ENCODE measurements at regions not wholly inside any gene's neighbourhood (a gene's known extent, or its start where the extent isn't known, plus 50 kb on each side); places are given as distances from the start of the nearest gene placed in this dataset.

DNA sequence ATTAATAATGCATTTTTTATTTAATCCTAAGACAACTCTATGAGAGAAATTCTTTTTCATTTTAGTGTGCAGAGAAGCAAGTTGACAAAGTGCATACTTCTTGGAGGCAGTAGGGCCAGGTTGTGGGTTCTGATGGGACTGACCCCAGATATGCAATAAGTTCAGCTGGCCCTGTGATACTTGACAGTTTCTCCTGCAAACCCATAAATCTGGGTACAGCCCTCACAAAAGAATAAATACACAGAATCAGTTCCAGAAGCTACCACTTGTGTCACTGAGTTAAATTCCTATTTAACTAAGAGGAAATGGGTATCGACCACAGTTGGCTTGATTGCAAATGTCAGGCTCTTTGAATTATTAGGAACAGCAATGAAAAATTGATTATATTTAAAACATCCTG is 598.5 kb upstream of the API5 start:
- no peak overlapping the region for H3K4me3 Mint-ChIP-seq (ENCODE audit: unreplicated experiment)
- H3K9me3 Mint-ChIP-seq (ENCODE audit: unreplicated experiment), result no peaks in the 10 kb centered on the region
- Histone ChIP-seq H4K20me1 (ENCODE audit: insufficient read depth, low read length) (no peaks in the 10 kb centered on the region), H3K79me2 (ENCODE audit: insufficient read depth, low read length) (no peaks in the 10 kb centered on the region), H3K4me1 (ENCODE audit: insufficient read depth, low read length) (no peaks in the 10 kb centered on the region), H3K36me3 (ENCODE audit: insufficient read depth, low read length) (no peaks in the 10 kb centered on the region), H3K27ac (ENCODE audit: low read depth, low read length) (no peak overlapping the region), H3K4me2 (ENCODE audit: low read length) (no peak overlapping the region), H3K4me3 (ENCODE audit: insufficient read depth, low read depth, low read length) (no peak overlapping the region), H2AFZ (ENCODE audit: low read depth, low read length) (no peak overlapping the region), H3K9ac (ENCODE audit: low read length) (no peak overlapping the region), H3K27me3 (ENCODE audit: insufficient read depth, low read length) (no peaks in the 10 kb centered on the region), H3K9me3 (ENCODE audit: insufficient read depth, low read depth, low read length) (no peaks in the 10 kb centered on the region)
- no peaks in the 10 kb centered on the region for H3K27me3 Mint-ChIP-seq (ENCODE audit: low read depth, unreplicated experiment)
- DNase-seq (ENCODE audit: low read depth), result no peak
- no peak for TF ChIP-seq EZH2 (IDR thresholded peaks at IDR 0.05; ENCODE audit: insufficient read depth, low read length)
- TF ChIP-seq, protein P1, sequence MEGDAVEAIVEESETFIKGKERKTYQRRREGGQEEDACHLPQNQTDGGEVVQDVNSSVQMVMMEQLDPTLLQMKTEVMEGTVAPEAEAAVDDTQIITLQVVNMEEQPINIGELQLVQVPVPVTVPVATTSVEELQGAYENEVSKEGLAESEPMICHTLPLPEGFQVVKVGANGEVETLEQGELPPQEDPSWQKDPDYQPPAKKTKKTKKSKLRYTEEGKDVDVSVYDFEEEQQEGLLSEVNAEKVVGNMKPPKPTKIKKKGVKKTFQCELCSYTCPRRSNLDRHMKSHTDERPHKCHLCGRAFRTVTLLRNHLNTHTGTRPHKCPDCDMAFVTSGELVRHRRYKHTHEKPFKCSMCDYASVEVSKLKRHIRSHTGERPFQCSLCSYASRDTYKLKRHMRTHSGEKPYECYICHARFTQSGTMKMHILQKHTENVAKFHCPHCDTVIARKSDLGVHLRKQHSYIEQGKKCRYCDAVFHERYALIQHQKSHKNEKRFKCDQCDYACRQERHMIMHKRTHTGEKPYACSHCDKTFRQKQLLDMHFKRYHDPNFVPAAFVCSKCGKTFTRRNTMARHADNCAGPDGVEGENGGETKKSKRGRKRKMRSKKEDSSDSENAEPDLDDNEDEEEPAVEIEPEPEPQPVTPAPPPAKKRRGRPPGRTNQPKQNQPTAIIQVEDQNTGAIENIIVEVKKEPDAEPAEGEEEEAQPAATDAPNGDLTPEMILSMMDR (IDR thresholded peaks at IDR 0.05; ENCODE audit: insufficient read depth, low read depth, low read length), result no peak
- FAIRE-seq, result no peak
- H3K4me1 Mint-ChIP-seq (ENCODE audit: low read depth, unreplicated experiment), result no peaks in the 10 kb centered on the region
- no peak overlapping the region for H3K27ac Mint-ChIP-seq (ENCODE audit: unreplicated experiment)
- no peaks in the 10 kb centered on the region for H3K36me3 Mint-ChIP-seq (ENCODE audit: low read depth, unreplicated experiment)

DNA sequence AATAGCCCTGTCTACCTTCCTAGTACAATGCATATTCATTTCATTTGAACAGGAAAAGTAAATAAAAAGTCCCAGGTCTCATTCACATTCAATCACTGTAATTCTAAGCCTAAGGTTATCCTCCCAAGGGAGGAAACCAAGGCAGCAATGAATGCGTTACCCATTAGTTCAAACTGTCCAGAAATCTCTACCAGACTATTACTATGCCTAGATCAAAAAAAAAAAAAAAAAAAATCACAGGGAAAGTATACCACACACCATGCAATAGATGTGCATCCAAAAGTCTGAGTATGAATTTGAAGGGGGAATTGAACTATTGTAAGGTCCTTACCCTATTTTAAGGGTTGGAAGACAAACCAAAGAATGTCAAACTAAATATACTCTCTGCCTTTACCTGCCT is 598.0 kb upstream of the API5 start:
- Histone ChIP-seq H3K27ac (ENCODE audit: low read depth, low read length) (no peak overlapping the region), H3K36me3 (ENCODE audit: insufficient read depth, low read length) (no peaks in the 10 kb centered on the region), H3K9me3 (ENCODE audit: insufficient read depth, low read depth, low read length) (no peaks in the 10 kb centered on the region), H3K79me2 (ENCODE audit: insufficient read depth, low read length) (no peaks in the 10 kb centered on the region), H2AFZ (ENCODE audit: low read depth, low read length) (no peak overlapping the region), H3K4me1 (ENCODE audit: insufficient read depth, low read length) (no peaks in the 10 kb centered on the region), H3K4me3 (ENCODE audit: insufficient read depth, low read depth, low read length) (no peak overlapping the region), H3K4me2 (ENCODE audit: low read length) (no peak overlapping the region), H4K20me1 (ENCODE audit: insufficient read depth, low read length) (no peaks in the 10 kb centered on the region), H3K9ac (ENCODE audit: low read length) (no peak overlapping the region), H3K27me3 (ENCODE audit: insufficient read depth, low read length) (no peaks in the 10 kb centered on the region)
- Mint-ChIP-seq H3K4me1 (ENCODE audit: low read depth, unreplicated experiment) (no peaks in the 10 kb centered on the region), H3K27ac (ENCODE audit: unreplicated experiment) (no peak overlapping the region), H3K4me3 (ENCODE audit: unreplicated experiment) (no peak overlapping the region), H3K9me3 (ENCODE audit: unreplicated experiment) (peaks cover 1% of the 10 kb centered on the region), H3K36me3 (ENCODE audit: low read depth, unreplicated experiment) (no peaks in the 10 kb centered on the region), H3K27me3 (ENCODE audit: low read depth, unreplicated experiment) (no peaks in the 10 kb centered on the region)
- FAIRE-seq (no peak), DNase-seq (ENCODE audit: low read depth) (no peak)
- no peak for TF ChIP-seq EZH2 (IDR thresholded peaks at IDR 0.05; ENCODE audit: insufficient read depth, low read length)
- TF ChIP-seq, protein P1 (IDR thresholded peaks at IDR 0.05; ENCODE audit: insufficient read depth, low read depth, low read length), result no peak

DNA sequence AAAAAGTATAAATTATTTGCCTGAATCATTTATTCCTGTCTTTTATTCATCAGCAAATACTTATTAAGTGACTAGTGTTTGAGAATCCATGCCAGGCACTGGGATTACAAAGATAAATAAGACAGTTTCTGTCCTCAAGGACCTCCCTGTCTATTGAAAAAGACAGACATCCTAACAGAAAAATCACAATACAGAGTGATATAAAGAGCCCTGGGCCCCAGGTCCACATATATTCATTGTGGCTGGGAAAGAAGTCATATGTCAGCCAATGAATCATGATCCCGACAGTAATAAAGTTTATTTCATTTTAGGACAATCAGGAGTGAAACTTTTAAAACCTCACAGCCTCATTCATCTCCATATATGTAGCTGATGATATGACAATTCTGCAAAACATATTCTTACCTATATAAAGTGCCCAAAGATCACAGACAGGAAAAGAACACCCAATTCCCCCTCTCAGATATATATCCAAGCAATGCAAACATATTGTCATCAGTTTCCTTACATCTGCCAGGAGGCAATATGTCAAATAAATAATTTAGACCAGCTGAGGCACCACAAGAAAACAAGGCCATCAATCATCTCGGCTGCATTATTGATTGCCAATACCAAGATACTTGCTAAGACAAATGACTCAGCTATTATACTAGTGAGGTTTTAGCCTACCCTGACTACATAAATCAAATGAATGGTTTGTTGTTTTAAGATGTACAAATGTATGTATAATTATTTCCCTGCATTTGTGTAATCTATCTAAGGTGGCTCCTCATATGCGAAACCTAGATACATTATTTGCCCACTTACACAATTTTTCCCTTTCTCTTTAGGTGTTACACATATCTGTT is 590.9 kb upstream of the API5 start:
- H3K4me3 ChIP-seq (ENCODE audit: insufficient read depth, low read depth, low read length), result no peak overlapping the region
- Mint-ChIP-seq H3K27ac (ENCODE audit: unreplicated experiment) (no peak overlapping the region), H3K36me3 (ENCODE audit: low read depth, unreplicated experiment) (no peaks in the 10 kb centered on the region), H3K4me1 (ENCODE audit: low read depth, unreplicated experiment) (no peaks in the 10 kb centered on the region), H3K4me3 (ENCODE audit: unreplicated experiment) (no peak overlapping the region), H3K27me3 (ENCODE audit: low read depth, unreplicated experiment) (no peaks in the 10 kb centered on the region), H3K9me3 (ENCODE audit: unreplicated experiment) (peaks cover 1% of the 10 kb centered on the region)
- H4K20me1 ChIP-seq (ENCODE audit: insufficient read depth, low read length), result no peaks in the 10 kb centered on the region
- no peak overlapping the region for H3K4me2 ChIP-seq (ENCODE audit: low read length)
- H3K9me3 ChIP-seq (ENCODE audit: insufficient read depth, low read depth, low read length), result no peaks in the 10 kb centered on the region
- no peaks in the 10 kb centered on the region for H3K4me1 ChIP-seq (ENCODE audit: insufficient read depth, low read length)
- no peak overlapping the region for H3K9ac ChIP-seq (ENCODE audit: low read length)
- H3K79me2 ChIP-seq (ENCODE audit: insufficient read depth, low read length), result no peaks in the 10 kb centered on the region
- H2AFZ ChIP-seq (ENCODE audit: low read depth, low read length), result no peak overlapping the region
- DNase-seq (ENCODE audit: low read depth) (no peak), FAIRE-seq (no peak)
- TF ChIP-seq EZH2 (IDR thresholded peaks at IDR 0.05; ENCODE audit: insufficient read depth, low read length), result no peak
- TF ChIP-seq, protein P1 (IDR thresholded peaks at IDR 0.05; ENCODE audit: insufficient read depth, low read depth, low read length), result no peak
- no peaks in the 10 kb centered on the region for H3K27me3 ChIP-seq (ENCODE audit: insufficient read depth, low read length)
- H3K27ac ChIP-seq (ENCODE audit: low read depth, low read length), result no peak overlapping the region
- no peaks in the 10 kb centered on the region for H3K36me3 ChIP-seq (ENCODE audit: insufficient read depth, low read length)
